Endothelial cell (in vitro differentiated cells): ENCODE measurements at regions not wholly inside any gene's neighbourhood (a gene's known extent, or its start where the extent isn't known, plus 50 kb on each side); places are given as distances from the start of the nearest gene placed in this dataset.
"Not testable (repeated sequence)": the region's sequence is repeated elsewhere in the genome, so short reads cannot be mapped to it uniquely, and the experiment has no call there.

Source experiments
- DNase-seq: peaks from one replicate; pipeline ENCODE4 v3.0.0; 2021; ENCODE audit warnings: low spot score
- H3K27ac Mint-ChIP-seq: one replicate; pipeline ENCODE4 v1.8.0; 2021; ENCODE audit warnings: mixed read lengths, inconsistent platforms; ENCODE audit not compliant: unreplicated experiment
- H3K27me3 Mint-ChIP-seq: one replicate; pipeline ENCODE4 v1.8.0; 2021; ENCODE audit warnings: mild to moderate bottlenecking, moderate library complexity, mixed read lengths, inconsistent platforms; ENCODE audit not compliant: unreplicated experiment
- H3K36me3 Mint-ChIP-seq: one replicate; pipeline ENCODE4 v1.8.0; 2021; ENCODE audit warnings: mild to moderate bottlenecking, low read depth, mixed read lengths, inconsistent platforms; ENCODE audit not compliant: unreplicated experiment
- H3K4me1 Mint-ChIP-seq: one replicate; pipeline ENCODE4 v1.8.0; 2021; ENCODE audit warnings: mild to moderate bottlenecking, mixed read lengths, inconsistent platforms; ENCODE audit not compliant: unreplicated experiment
- H3K4me3 Mint-ChIP-seq: one replicate; pipeline ENCODE4 v1.8.0; 2021; ENCODE audit warnings: mild to moderate bottlenecking, mixed read lengths, inconsistent platforms; ENCODE audit not compliant: unreplicated experiment
- H3K9me3 Mint-ChIP-seq: one replicate; pipeline ENCODE4 v1.8.0; 2021; ENCODE audit warnings: mixed read lengths, inconsistent platforms; ENCODE audit not compliant: unreplicated experiment
- TF ChIP-seq, protein P1 (sequence below): fragments of 200-600 bp; sonication (generic); IDR thresholded peaks from one replicate; pipeline ENCODE4 v1.5.0; 2021; ENCODE audit warnings: antibody characterized with exemption; ENCODE audit not compliant: unreplicated experiment

DNA sequence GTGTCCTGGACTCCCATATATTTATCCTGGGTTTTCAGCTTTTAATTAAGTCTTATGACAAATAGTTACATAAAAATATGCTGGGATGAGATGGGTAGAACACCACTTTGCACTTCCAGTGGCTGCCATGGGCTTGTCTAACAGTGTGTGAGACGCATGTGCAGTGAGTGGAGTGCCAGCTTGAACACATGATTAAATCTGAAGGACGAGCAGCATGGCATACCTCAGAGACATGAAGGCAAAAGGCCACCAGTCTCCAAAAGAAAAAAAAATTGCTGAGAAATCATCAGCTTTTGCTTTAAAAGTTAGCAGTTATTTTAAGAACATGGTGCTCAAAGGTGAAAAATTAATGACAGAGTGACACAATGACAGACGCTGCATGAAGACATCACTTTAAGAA is 139.0 kb upstream of the ADCY1 start:
- no peaks in the 10 kb centered on the region for H3K36me3 Mint-ChIP-seq
- DNase-seq, result no peak
- TF ChIP-seq, protein P1, sequence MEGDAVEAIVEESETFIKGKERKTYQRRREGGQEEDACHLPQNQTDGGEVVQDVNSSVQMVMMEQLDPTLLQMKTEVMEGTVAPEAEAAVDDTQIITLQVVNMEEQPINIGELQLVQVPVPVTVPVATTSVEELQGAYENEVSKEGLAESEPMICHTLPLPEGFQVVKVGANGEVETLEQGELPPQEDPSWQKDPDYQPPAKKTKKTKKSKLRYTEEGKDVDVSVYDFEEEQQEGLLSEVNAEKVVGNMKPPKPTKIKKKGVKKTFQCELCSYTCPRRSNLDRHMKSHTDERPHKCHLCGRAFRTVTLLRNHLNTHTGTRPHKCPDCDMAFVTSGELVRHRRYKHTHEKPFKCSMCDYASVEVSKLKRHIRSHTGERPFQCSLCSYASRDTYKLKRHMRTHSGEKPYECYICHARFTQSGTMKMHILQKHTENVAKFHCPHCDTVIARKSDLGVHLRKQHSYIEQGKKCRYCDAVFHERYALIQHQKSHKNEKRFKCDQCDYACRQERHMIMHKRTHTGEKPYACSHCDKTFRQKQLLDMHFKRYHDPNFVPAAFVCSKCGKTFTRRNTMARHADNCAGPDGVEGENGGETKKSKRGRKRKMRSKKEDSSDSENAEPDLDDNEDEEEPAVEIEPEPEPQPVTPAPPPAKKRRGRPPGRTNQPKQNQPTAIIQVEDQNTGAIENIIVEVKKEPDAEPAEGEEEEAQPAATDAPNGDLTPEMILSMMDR, result no peak
- no peaks in the 10 kb centered on the region for H3K9me3 Mint-ChIP-seq
- no peak overlapping the region for H3K27ac Mint-ChIP-seq
- H3K27me3 Mint-ChIP-seq, result peaks cover 2% of the 10 kb centered on the region
- H3K4me3 Mint-ChIP-seq, result no peak overlapping the region
- H3K4me1 Mint-ChIP-seq, result no peaks in the 10 kb centered on the region

DNA sequence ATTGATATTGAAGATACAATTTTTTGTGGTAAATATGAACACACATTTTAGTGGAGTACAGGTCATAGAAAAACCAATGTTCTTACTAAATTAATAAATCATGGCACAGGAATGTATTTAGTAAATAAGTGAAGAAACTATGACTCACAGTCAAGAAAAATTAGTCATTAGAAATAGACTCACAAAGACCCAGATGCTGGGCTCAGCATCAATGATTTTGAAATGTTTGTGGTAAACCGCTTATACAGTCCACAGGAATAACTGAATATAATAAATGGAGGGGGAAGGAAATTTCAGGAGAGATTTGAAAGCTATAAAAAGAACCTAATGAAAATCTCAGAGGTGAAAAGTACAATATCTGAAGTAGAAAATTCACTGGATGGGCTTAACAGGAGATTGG is 138.3 kb upstream of the ADCY1 start:
- no peak for DNase-seq
- no peaks in the 10 kb centered on the region for H3K36me3 Mint-ChIP-seq
- no peak overlapping the region for H3K4me3 Mint-ChIP-seq
- H3K4me1 Mint-ChIP-seq, result no peaks in the 10 kb centered on the region
- TF ChIP-seq, protein P1, result no peak
- H3K27me3 Mint-ChIP-seq, result peaks cover 2% of the 10 kb centered on the region
- H3K27ac Mint-ChIP-seq, result no peak overlapping the region
- H3K9me3 Mint-ChIP-seq, result no peaks in the 10 kb centered on the region

DNA sequence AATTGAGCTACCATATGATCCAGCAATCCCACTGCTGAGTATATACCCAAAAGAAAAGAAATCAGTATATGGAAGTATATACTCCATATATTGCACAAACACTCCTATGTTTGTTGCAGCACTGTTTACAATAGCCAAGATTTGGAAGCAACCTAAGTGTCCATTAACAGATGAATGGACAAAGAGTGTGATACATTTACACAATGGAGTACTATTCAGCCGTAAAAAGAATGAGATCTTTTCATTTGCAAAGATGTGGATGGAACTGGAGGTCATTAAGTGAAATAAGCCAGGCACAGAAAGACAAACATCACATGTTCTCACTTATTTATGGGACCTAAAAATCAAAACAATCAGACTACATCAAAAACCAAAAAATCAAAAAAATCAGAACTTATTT is 133.4 kb upstream of the ADCY1 start:
- H3K4me1 Mint-ChIP-seq, H3K4me3 Mint-ChIP-seq, H3K27ac Mint-ChIP-seq, H3K27me3 Mint-ChIP-seq, DNase-seq, H3K9me3 Mint-ChIP-seq, H3K36me3 Mint-ChIP-seq: not testable (repeated sequence)

DNA sequence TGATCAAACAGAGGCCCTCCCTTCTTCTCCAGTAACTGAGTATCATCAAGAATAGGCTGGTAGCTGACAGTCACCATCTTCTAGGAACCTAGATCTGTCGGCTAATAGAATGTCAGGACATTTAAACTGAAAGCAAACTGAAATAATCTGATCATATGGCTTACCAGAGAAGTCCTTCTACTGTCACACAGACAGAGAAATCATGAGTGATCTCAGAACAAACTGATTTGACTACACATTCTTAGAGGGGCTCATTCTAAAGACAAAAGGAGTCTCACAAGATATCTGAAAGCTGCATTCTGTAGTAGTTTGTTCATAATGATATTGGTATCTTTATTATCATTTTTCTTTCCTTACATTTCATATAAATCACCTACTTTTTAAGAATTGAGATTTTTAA is 130.9 kb upstream of the ADCY1 start:
- TF ChIP-seq, protein P1, result no peak
- H3K27ac Mint-ChIP-seq, result no peak overlapping the region
- H3K4me3 Mint-ChIP-seq, result no peak overlapping the region
- H3K36me3 Mint-ChIP-seq, result no peaks in the 10 kb centered on the region
- H3K9me3 Mint-ChIP-seq, result no peaks in the 10 kb centered on the region
- H3K4me1 Mint-ChIP-seq, result no peaks in the 10 kb centered on the region
- no peaks in the 10 kb centered on the region for H3K27me3 Mint-ChIP-seq
- DNase-seq, result no peak

DNA sequence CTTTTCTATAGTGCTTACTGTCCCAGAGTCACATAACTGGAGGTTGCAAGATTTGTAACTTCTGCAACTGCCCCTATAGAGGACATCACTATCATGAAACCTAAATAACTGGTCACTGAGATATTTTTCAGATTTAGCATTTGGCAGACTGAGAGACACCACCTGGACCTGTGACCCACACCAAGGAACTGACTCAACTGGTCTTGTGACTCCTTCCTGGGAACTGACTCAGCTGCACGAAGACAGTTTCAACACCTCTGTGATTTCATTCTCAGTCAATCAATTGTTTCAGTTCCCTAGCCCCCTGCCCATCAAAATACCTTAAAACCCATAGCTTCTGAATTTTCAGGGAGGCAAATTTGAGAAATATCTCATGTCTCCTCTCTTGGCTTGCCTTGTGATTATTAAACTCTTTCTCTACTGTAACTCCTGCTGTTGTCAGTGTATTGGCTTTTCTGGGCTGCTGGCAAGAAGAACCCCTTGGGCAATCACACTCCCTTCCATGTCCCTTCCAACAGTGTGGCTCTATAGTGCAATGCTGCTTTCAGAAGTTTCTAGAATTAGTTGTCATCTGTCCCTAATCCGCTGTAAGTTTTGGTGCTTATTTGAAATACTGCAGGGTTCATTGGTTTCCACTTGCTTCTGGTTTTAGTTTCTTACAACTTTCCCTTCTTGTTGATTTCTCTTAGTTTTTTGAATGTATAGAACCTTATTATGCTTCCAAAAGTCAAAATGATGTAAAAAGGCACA is 127.8 kb upstream of the ADCY1 start:
- Mint-ChIP-seq H3K27me3 (no peaks in the 10 kb centered on the region), H3K4me1 (peaks cover 2% of the 10 kb centered on the region), H3K9me3 (no peaks in the 10 kb centered on the region), H3K27ac (no peak overlapping the region), H3K36me3 (no peaks in the 10 kb centered on the region), H3K4me3 (no peak overlapping the region)
- DNase-seq, result no peak
- TF ChIP-seq, protein P1, result no peak
